Osteoblast (primary cell): ENCODE measurements at regions not wholly inside any gene's neighbourhood (a gene's known extent, or its start where the extent isn't known, plus 50 kb on each side); places are given as distances from the start of the nearest gene placed in this dataset.
"Not testable (repeated sequence)": the region's sequence is repeated elsewhere in the genome, so short reads cannot be mapped to it uniquely, and the experiment has no call there.

Experiments
- DNase-seq: peaks from one replicate; pipeline ENCODE4 v3.0.0; 2011; ENCODE audit warnings: low spot score, mixed read lengths; ENCODE audit not compliant: insufficient read length; ENCODE audit errors: missing footprints
- H2AFZ ChIP-seq: 2 replicates; pipeline ENCODE4 v1.6.0; 2011; ENCODE audit warnings: mild to moderate bottlenecking, low read length
- H3K27ac ChIP-seq: 2 replicates; pipeline ENCODE4 v1.5.1; 2011; ENCODE audit warnings: mild to moderate bottlenecking, low read depth, low read length, moderate library complexity
- H3K27me3 ChIP-seq: 2 replicates; pipeline ENCODE4 v1.6.0; 2012; ENCODE audit warnings: mild to moderate bottlenecking, control low read depth, inconsistent platforms, low read length, moderate library complexity; ENCODE audit not compliant: insufficient read depth
- H3K36me3 ChIP-seq: 2 replicates; pipeline ENCODE4 v1.5.1; 2011; ENCODE audit warnings: mild to moderate bottlenecking, low read length, control low read depth, moderate library complexity; ENCODE audit not compliant: insufficient read depth
- H3K4me1 ChIP-seq: 2 replicates; pipeline ENCODE4 v1.5.1; 2011; ENCODE audit warnings: mild to moderate bottlenecking, low read length, control low read depth, moderate library complexity; ENCODE audit not compliant: insufficient read depth
- H3K4me2 ChIP-seq: 2 replicates; pipeline ENCODE4 v1.6.0; 2011; ENCODE audit warnings: mild to moderate bottlenecking, low read length; ENCODE audit not compliant: insufficient read depth
- H3K4me3 ChIP-seq: fragments of 200-600 bp; sonication (generic); 3 replicates; pipeline ENCODE4 v1.5.1; 2012; ENCODE audit warnings: mild to moderate bottlenecking, low read length, inconsistent platforms; ENCODE audit not compliant: insufficient read depth
- H3K79me2 ChIP-seq: 2 replicates; pipeline ENCODE4 v1.6.0; 2012; ENCODE audit warnings: mild to moderate bottlenecking, low read length, control low read depth, inconsistent platforms; ENCODE audit not compliant: insufficient read depth
- H3K9me3 ChIP-seq: 2 replicates; pipeline ENCODE4 v1.5.1; 2011; ENCODE audit warnings: low read depth, low read length, control low read depth
- H4K20me1 ChIP-seq: 2 replicates; pipeline ENCODE4 v1.6.0; 2012; ENCODE audit warnings: mild to moderate bottlenecking, low read length, control low read depth; ENCODE audit not compliant: insufficient read depth
- CTCF ChIP-seq: IDR thresholded peaks from 2 replicates; pipeline ENCODE4 v1.5.1; 2011; ENCODE audit warnings: mild to moderate bottlenecking, low read depth, low read length, moderate library complexity; ENCODE audit errors: extremely low read depth

GRCh38 chr3:116512281-116512680, 67.0 kb upstream of the LSAMP start:
- Histone ChIP-seq H2AFZ (no peak overlapping the region), H3K27ac (no peak overlapping the region), H3K9me3 (no peaks in the 10 kb centered on the region), H3K4me1 (no peaks in the 10 kb centered on the region), H3K27me3 (no peaks in the 10 kb centered on the region), H3K79me2 (no peaks in the 10 kb centered on the region), H3K36me3 (no peaks in the 10 kb centered on the region), H3K4me2 (no peak overlapping the region), H3K4me3 (no peak overlapping the region), H4K20me1 (no peaks in the 10 kb centered on the region)
- DNase-seq: no peak
- no peak for TF ChIP-seq CTCF

- Histone ChIP-seq H3K4me2 (no peak overlapping the region), H3K4me1 (no peaks in the 10 kb centered on the region), H3K27ac (no peak overlapping the region), H3K27me3 (no peaks in the 10 kb centered on the region), H3K79me2 (no peaks in the 10 kb centered on the region), H3K4me3 (no peak overlapping the region), H3K36me3 (no peaks in the 10 kb centered on the region), H3K9me3 (no peaks in the 10 kb centered on the region), H2AFZ (no peak overlapping the region), H4K20me1 (no peaks in the 10 kb centered on the region)
- DNase-seq: no peak
- TF ChIP-seq CTCF: no peak
Observed at GRCh38 chr3:116512931-116513330, 67.6 kb upstream of the LSAMP start.

- Histone ChIP-seq H3K27me3 (no peaks in the 10 kb centered on the region), H2AFZ (no peak overlapping the region), H3K4me1 (no peaks in the 10 kb centered on the region), H3K36me3 (no peaks in the 10 kb centered on the region), H3K27ac (no peak overlapping the region), H3K9me3 (no peaks in the 10 kb centered on the region), H3K79me2 (no peaks in the 10 kb centered on the region), H3K4me2 (no peak overlapping the region), H4K20me1 (no peaks in the 10 kb centered on the region), H3K4me3 (no peak overlapping the region)
- no peak for DNase-seq
- TF ChIP-seq CTCF: no peak
Observed at GRCh38 chr3:116515973-116516372, 70.7 kb upstream of the LSAMP start.

GRCh38 chr3:116517308-116517707, 72.0 kb upstream of the LSAMP start:
- Histone ChIP-seq H3K79me2 (no peaks in the 10 kb centered on the region), H3K27me3 (no peaks in the 10 kb centered on the region), H3K4me1 (no peaks in the 10 kb centered on the region), H4K20me1 (no peaks in the 10 kb centered on the region), H3K36me3 (no peaks in the 10 kb centered on the region), H3K9me3 (no peaks in the 10 kb centered on the region), H2AFZ (no peak overlapping the region), H3K27ac (no peak overlapping the region), H3K4me2 (no peak overlapping the region), H3K4me3 (no peak overlapping the region)
- DNase-seq: no peak
- no peak for TF ChIP-seq CTCF

- H3K4me2 ChIP-seq, H3K79me2 ChIP-seq: not testable (repeated sequence)
Observed at GRCh38 chr3:116519101-116519500, 73.8 kb upstream of the LSAMP start.

GRCh38 chr3:116519823-116520222, 74.5 kb upstream of the LSAMP start:
- H3K4me1 ChIP-seq: not testable (repeated sequence)

More at GRCh38 chr3:116519101-116519500, 73.8 kb upstream of the LSAMP start:
- H3K9me3 ChIP-seq, H3K4me1 ChIP-seq, DNase-seq, H2AFZ ChIP-seq, H3K27me3 ChIP-seq, H3K36me3 ChIP-seq, H3K4me3 ChIP-seq, H3K27ac ChIP-seq, H4K20me1 ChIP-seq: not testable (repeated sequence)

More at GRCh38 chr3:116519823-116520222, 74.5 kb upstream of the LSAMP start:
- not testable (repeated sequence) for H3K36me3 ChIP-seq, DNase-seq, H3K9me3 ChIP-seq, H3K4me2 ChIP-seq, H3K79me2 ChIP-seq, H4K20me1 ChIP-seq, H3K27ac ChIP-seq, H3K4me3 ChIP-seq, H3K27me3 ChIP-seq, H2AFZ ChIP-seq
